ENCODE measurements at regions not wholly inside any gene's neighbourhood (a gene's known extent, or its start where the extent isn't known, plus 50 kb on each side); places are given as distances from the start of the nearest gene placed in this dataset.
A peak's percentile ranks its signal among the peaks of the same experiment; 100 is the strongest.

DNA sequence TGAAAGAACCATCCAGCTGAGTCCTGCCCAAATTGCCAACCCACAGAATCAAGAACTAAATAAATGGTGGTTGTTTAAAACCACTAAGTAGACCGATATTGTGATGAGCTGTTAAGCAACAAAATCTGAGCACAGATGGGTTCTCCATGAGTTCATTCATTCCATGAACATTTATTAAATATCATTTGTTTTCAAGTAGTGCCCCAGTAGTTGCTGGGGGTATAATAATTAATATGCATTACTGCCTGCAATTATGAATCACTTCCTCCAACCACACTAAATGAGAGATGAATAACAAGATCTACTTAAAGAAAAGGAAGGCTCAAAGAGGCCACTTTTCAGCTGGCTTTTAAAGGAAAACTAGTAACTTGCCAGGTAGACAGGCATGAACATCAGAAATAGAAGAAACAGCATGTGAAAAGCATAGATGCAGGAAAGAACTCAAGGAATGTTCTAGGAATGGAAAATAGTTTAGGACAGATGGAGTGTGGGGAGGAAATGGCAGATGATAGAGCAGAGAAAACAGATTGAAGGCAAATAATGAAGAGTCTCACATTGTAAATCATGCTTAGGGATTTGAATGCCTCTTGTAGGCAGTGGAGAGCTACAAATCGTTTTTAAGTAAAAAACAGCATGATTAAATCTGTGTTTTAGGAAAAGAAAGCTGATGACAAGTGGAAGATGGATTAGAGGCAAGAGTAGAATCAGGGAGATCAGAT, 641.7 kb upstream of the DIPK2B start:
- DNase-seq, result no peak
- no peaks in the 10 kb centered on the region for H3K36me3 ChIP-seq
- no peak overlapping the region for H3K4me3 ChIP-seq
- H3K9me3 ChIP-seq, result no peaks in the 10 kb centered on the region
- intact Hi-C loops (cut with DNase I; ENCODE audit: low total_unique reads), result no loop called here
- H3K4me1 ChIP-seq, result no peaks in the 10 kb centered on the region
- no peak for TF ChIP-seq POLR2A (IDR thresholded peaks at IDR 0.05)
- TF ChIP-seq, protein P1, sequence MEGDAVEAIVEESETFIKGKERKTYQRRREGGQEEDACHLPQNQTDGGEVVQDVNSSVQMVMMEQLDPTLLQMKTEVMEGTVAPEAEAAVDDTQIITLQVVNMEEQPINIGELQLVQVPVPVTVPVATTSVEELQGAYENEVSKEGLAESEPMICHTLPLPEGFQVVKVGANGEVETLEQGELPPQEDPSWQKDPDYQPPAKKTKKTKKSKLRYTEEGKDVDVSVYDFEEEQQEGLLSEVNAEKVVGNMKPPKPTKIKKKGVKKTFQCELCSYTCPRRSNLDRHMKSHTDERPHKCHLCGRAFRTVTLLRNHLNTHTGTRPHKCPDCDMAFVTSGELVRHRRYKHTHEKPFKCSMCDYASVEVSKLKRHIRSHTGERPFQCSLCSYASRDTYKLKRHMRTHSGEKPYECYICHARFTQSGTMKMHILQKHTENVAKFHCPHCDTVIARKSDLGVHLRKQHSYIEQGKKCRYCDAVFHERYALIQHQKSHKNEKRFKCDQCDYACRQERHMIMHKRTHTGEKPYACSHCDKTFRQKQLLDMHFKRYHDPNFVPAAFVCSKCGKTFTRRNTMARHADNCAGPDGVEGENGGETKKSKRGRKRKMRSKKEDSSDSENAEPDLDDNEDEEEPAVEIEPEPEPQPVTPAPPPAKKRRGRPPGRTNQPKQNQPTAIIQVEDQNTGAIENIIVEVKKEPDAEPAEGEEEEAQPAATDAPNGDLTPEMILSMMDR (IDR thresholded peaks at IDR 0.05), result no peak
- H3K27me3 ChIP-seq, result no peaks in the 10 kb centered on the region
- no peak overlapping the region for H3K27ac ChIP-seq

DNA sequence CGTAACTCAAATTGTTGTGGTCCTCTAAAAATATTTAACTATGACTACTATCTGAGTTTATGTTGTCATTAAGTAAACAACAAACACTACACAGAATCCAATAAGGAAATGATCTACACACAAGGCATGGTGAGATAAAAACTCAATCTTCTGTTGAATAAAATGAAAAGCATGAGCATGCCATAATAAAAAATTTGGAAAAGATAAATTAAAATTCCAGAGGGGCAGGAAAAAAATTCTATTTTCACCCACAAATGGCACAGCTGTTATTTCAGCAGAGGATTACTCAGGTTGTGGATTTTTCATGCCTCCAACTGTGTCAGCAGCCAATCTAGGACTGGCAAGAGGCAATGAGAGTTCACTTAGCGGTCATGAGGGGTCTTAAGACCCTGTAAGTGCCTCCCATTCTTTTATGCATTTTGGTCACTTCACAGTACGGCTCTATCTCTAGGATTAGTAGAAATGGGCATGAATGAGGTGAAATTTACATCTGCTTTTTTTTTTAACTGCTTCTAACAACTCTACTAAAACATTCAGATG, 639.8 kb upstream of the DIPK2B start:
- no peaks in the 10 kb centered on the region for H3K4me1 ChIP-seq
- DNase-seq, result no peak
- TF ChIP-seq POLR2A (IDR thresholded peaks at IDR 0.05), result no peak
- TF ChIP-seq, protein P1 (IDR thresholded peaks at IDR 0.05), result no peak
- H3K4me3 ChIP-seq, result no peak overlapping the region
- H3K27me3 ChIP-seq, result no peaks in the 10 kb centered on the region
- H3K9me3 ChIP-seq, result no peaks in the 10 kb centered on the region
- H3K36me3 ChIP-seq, result no peaks in the 10 kb centered on the region
- H3K27ac ChIP-seq, result no peak overlapping the region
- intact Hi-C loops (cut with DNase I; ENCODE audit: low total_unique reads), result no loop called here

DNA sequence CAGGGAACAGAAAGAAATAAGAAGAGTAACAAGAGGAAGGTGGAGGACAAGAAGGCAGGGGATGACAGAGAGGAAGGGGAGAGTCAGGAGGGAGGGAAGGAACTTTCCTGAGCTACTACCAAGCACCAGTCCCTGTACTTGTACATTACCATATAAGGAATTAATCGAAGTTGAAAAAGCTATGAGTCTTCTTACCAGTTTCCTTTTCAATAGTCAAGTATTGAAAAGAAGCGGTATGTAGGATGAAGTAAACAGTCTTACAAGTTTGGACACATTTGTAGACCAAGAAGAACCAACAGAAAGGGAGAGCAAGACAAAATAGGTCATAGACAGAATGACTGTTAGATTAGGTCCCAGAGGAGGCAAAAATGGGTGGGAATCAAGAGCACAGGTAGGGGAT, 629.7 kb upstream of the DIPK2B start:
- no peak overlapping the region for H3K4me3 ChIP-seq
- DNase-seq, result no peak
- TF ChIP-seq, protein P1 (IDR thresholded peaks at IDR 0.05), result no peak
- TF ChIP-seq POLR2A (IDR thresholded peaks at IDR 0.05), result no peak
- H3K4me1 ChIP-seq, result no peaks in the 10 kb centered on the region
- H3K27ac ChIP-seq, result no peak overlapping the region
- intact Hi-C loops (cut with DNase I; ENCODE audit: low total_unique reads), result no loop called here
- H3K36me3 ChIP-seq, result no peaks in the 10 kb centered on the region
- H3K27me3 ChIP-seq, result no peaks in the 10 kb centered on the region
- H3K9me3 ChIP-seq, result no peaks in the 10 kb centered on the region

DNA sequence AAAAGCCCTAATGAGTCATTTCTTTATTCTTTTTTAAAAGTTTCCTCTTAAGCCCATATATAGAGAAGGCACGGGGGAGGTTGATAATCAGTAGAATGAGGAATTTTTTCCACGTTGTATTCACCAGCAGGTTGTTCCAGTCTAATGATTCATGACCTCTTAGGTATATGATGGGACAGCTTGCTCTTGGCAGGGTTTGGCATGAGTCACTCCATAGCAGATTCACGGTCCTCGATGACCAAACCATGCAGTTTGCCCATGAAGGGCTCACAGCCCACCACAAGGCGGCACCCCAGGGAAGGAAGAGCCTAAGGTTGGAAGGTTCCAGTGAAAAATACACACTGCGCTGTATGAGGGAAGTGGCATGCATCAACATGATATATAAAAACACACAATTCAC, 623.8 kb upstream of the DIPK2B start:
- no peak overlapping the region for H3K4me3 ChIP-seq

DNA sequence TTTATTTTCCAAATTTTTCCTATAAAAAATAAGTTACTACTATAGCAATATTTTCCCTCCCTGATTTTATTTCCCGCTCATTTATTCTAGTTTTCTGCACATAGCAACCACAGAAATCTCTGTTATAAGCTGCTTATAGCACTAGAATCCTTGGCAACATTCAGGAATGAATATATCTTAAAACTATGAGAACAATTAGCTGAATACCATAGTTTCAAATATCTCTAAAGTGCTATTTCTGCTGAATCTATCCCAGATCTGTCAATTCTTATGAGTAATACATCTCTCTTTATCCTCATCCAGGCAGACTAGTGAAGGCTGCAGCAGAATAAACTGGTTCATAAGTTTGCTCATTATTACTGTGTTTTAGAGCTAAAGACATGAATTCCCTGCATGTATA, 622.9 kb upstream of the DIPK2B start:
- Histone ChIP-seq H3K9me3 (no peaks in the 10 kb centered on the region), H3K4me3 (no peak overlapping the region), H3K27ac (peak overlapping the region in 1 of 2 donors; percentile 5), H3K36me3 (no peaks in the 10 kb centered on the region), H3K27me3 (no peaks in the 10 kb centered on the region), H3K4me1 (no peaks in the 10 kb centered on the region)
- DNase-seq, result no peak
- no peak for TF ChIP-seq POLR2A (IDR thresholded peaks at IDR 0.05)
- TF ChIP-seq, protein P1 (IDR thresholded peaks at IDR 0.05), result no peak
- intact Hi-C loops (cut with DNase I; ENCODE audit: low total_unique reads), result no loop called here

More for the DNA sequence above, 623.8 kb upstream of the DIPK2B start:
- TF ChIP-seq, protein P1 (IDR thresholded peaks at IDR 0.05), result peak in 3 of 4 experiments; percentile 14 to 34 (median 28)
- no peak for TF ChIP-seq POLR2A (IDR thresholded peaks at IDR 0.05)
- peak; percentile 61 to 72 for DNase-seq
- Histone ChIP-seq H3K27ac (no peak overlapping the region), H3K9me3 (no peaks in the 10 kb centered on the region), H3K36me3 (no peaks in the 10 kb centered on the region), H3K27me3 (no peaks in the 10 kb centered on the region), H3K4me1 (no peaks in the 10 kb centered on the region)
- intact Hi-C loops (cut with DNase I; ENCODE audit: low total_unique reads), result no loop called here
